Neural progenitor cell (in vitro differentiated cells): ENCODE measurements at regions not wholly inside any gene's neighbourhood (a gene's known extent, or its start where the extent isn't known, plus 50 kb on each side); places are given as distances from the start of the nearest gene placed in this dataset.

Experiments used
- CTCF ChIP-seq: fragments of 200-600 bp; sonication (generic); IDR thresholded peaks from 2 replicates; pipeline ENCODE4 v1.5.1; 2017; ENCODE audit warnings: antibody characterized with exemption, mild to moderate bottlenecking
- EZH2 ChIP-seq: fragments of 200-600 bp; sonication (generic); IDR thresholded peaks from 2 replicates; pipeline ENCODE4 v1.6.1; 2017; ENCODE audit warnings: antibody characterized with exemption, mild to moderate bottlenecking, moderate library complexity
- EZH2phosphoT487 ChIP-seq: fragments of 200-600 bp; sonication (generic); IDR thresholded peaks from 2 replicates; pipeline ENCODE4 v1.6.1; 2017; ENCODE audit warnings: antibody characterized with exemption

GRCh38 chr13:58633226-58633625 is 1001.7 kb downstream of the PCDH17 start:
- TF ChIP-seq CTCF (no peak), EZH2phosphoT487 (no peak), EZH2 (no peak)
